ENCODE measurements at regions not wholly inside any gene's neighbourhood (a gene's known extent, or its start where the extent isn't known, plus 50 kb on each side); places are given as distances from the start of the nearest gene placed in this dataset.

GRCh38 chr12:88790231-88790630 is 210.0 kb upstream of the KITLG start:
- ATAC-seq = no peak
- Histone ChIP-seq H3K4me2 (no peak overlapping the region), H3K4me1 (no peaks in the 10 kb centered on the region), H3K27ac (no peak overlapping the region), H3K9me3 (peaks cover 13% of the 10 kb centered on the region), H3K4me3 (no peak overlapping the region)
- WGBS (ENCODE audit: missing lambda C conversion rate) = 0% methylated on average over 1 of the region's 1 CpG
- CTCF ChIA-PET = no interaction called here
- POLR2A ChIA-PET = no interaction called here
- FAIRE-seq = no peak
- TF ChIP-seq NR3C1 (IDR thresholded peaks at IDR 0.05) (no peak), KDM1A (IDR thresholded peaks at IDR 0.05; ENCODE audit: low read depth) (no peak), POLR2AphosphoS2 (conservative IDR thresholded peaks at IDR 0.05; ENCODE audit: low read length) (no peak), ZFP36 (IDR thresholded peaks at IDR 0.05; ENCODE audit: borderline replicate concordance, partially characterized antibody) (peak; percentile 67), POLR2A (IDR thresholded peaks at IDR 0.05; ENCODE audit: low read length) (no peak), CBX8 (IDR thresholded peaks at IDR 0.05) (no peak)
- DNase-seq (ENCODE audit: low read depth in 1 of 2, low spot score in 1 of 2) = no peak

- 81% methylated on average over 1 of the region's 1 CpG for WGBS (ENCODE audit: missing lambda C conversion rate)
- DNase-seq (ENCODE audit: low read depth in 1 of 2, low spot score in 1 of 2) (no peak), ATAC-seq (no peak), FAIRE-seq (no peak)
- 0 out of 3 replicates have a peak, but pooled peaks cover 7% of the 10 kb centered on the region for H3K4me1 ChIP-seq
- H3K9me3 ChIP-seq = no peaks in the 10 kb centered on the region; the same call in 2 of the 3 replicates
- ChIA-PET POLR2A (no interaction called here), CTCF (no interaction called here)
- H3K27ac ChIP-seq = no peak overlapping the region
- no peak overlapping the region for H3K4me3 ChIP-seq
- TF ChIP-seq TFCP2L1 (CRISPR knock-in tag; IDR thresholded peaks at IDR 0.05) = no peak
- no peak for TF ChIP-seq SMC3 (IDR thresholded peaks at IDR 0.05)
- TF ChIP-seq CBX8 (IDR thresholded peaks at IDR 0.05) = no peak
- no peak for TF ChIP-seq PHF8 (IDR thresholded peaks at IDR 0.05; ENCODE audit: borderline replicate concordance, low read depth)
- TF ChIP-seq RARB (CRISPR knock-in tag; IDR thresholded peaks at IDR 0.05) = no peak
- no peak for TF ChIP-seq FOSB (CRISPR knock-in tag; IDR thresholded peaks at IDR 0.05)
- TF ChIP-seq MAX (IDR thresholded peaks at IDR 0.05) = no peak
- no peak for TF ChIP-seq RAD21 (conservative IDR thresholded peaks at IDR 0.05 in 1 of 2, IDR thresholded peaks at IDR 0.05 in 1 of 2)
- no peak for TF ChIP-seq EP300 (IDR thresholded peaks at IDR 0.05)
- TF ChIP-seq ESRRA (IDR thresholded peaks at IDR 0.05; ENCODE audit: borderline replicate concordance, low read length) = no peak
- TF ChIP-seq MAZ (IDR thresholded peaks at IDR 0.05; ENCODE audit: borderline replicate concordance, low read depth, low read length) = no peak
- TF ChIP-seq USF2 (IDR thresholded peaks at IDR 0.05) = no peak
- TF ChIP-seq FOXS1 (CRISPR knock-in tag; IDR thresholded peaks at IDR 0.05) = no peak
- no peak for TF ChIP-seq FOSL2 (IDR thresholded peaks at IDR 0.05)
- no peak for TF ChIP-seq FOSL2 (CRISPR knock-in tag; IDR thresholded peaks at IDR 0.05)
- TF ChIP-seq JUN (IDR thresholded peaks at IDR 0.05) = no peak
- TF ChIP-seq RCOR1 (IDR thresholded peaks at IDR 0.05; ENCODE audit: low read depth, low read length) = no peak
- no peak for TF ChIP-seq CTCF (IDR thresholded peaks at IDR 0.05)
- no peak for TF ChIP-seq CHD4 (IDR thresholded peaks at IDR 0.05; ENCODE audit: borderline replicate concordance)
- H3K4me2 ChIP-seq = no peak overlapping the region
Measured at GRCh38 chr12:88784166-88784565, 203.9 kb upstream of the KITLG start.

GRCh38 chr12:88782351-88782750 is 202.1 kb upstream of the KITLG start:
- Histone ChIP-seq H3K4me3 (no peak overlapping the region), H3K4me2 (no peak overlapping the region), H3K4me1 (0 out of 3 replicates have a peak, but pooled peaks cover 7% of the 10 kb centered on the region), H3K27ac (no peak overlapping the region), H3K9me3 (no peaks in the 10 kb centered on the region)
- ATAC-seq = no peak
- no peak for DNase-seq (ENCODE audit: low read depth in 1 of 2, low spot score in 1 of 2)
- ChIA-PET POLR2A (no interaction called here), CTCF (interaction anchor here (1.2 kb wide), 1 partner anchor 9 kb away, joined by 3 read pairs; no protein-coding TSS in a partner anchor)
- peak; percentile 7 for FAIRE-seq
- no peak for TF ChIP-seq USF2 (IDR thresholded peaks at IDR 0.05)
- TF ChIP-seq JUNB (IDR thresholded peaks at IDR 0.05) = no peak
- TF ChIP-seq CEBPB (IDR thresholded peaks at IDR 0.05) = no peak
- TF ChIP-seq ZC3H11A (IDR thresholded peaks at IDR 0.05) = no peak
- no peak for TF ChIP-seq KDM5A (IDR thresholded peaks at IDR 0.05)
- no peak for TF ChIP-seq NR3C1 (IDR thresholded peaks at IDR 0.05)
- TF ChIP-seq RARB (CRISPR knock-in tag; IDR thresholded peaks at IDR 0.05) = no peak
- no peak for TF ChIP-seq POLR2A (IDR thresholded peaks at IDR 0.05; ENCODE audit: low read length)
- no peak for TF ChIP-seq KDM1A (IDR thresholded peaks at IDR 0.05; ENCODE audit: low read depth)
- TF ChIP-seq SREBF2 (IDR thresholded peaks at IDR 0.05) = no peak
- TF ChIP-seq NPAS2 (CRISPR knock-in tag; IDR thresholded peaks at IDR 0.05; ENCODE audit: borderline replicate concordance) = no peak
- TF ChIP-seq MAFK (IDR thresholded peaks at IDR 0.05; ENCODE audit: partially characterized antibody) = no peak
- no peak for TF ChIP-seq HOXB5 (CRISPR knock-in tag; IDR thresholded peaks at IDR 0.05)
- TF ChIP-seq CHD4 (IDR thresholded peaks at IDR 0.05; ENCODE audit: borderline replicate concordance) = no peak
- no peak for TF ChIP-seq NFE2L2 (conservative IDR thresholded peaks at IDR 0.05; ENCODE audit: low read length)
- no peak for TF ChIP-seq FOSL2 (IDR thresholded peaks at IDR 0.05)
- TF ChIP-seq FOSL2 (CRISPR knock-in tag; IDR thresholded peaks at IDR 0.05) = no peak
- WGBS (ENCODE audit: missing lambda C conversion rate) = 19% methylated on average over 1 of the region's 1 CpG
